ENCODE measurements at regions not wholly inside any gene's neighbourhood (a gene's known extent, or its start where the extent isn't known, plus 50 kb on each side); places are given as distances from the start of the nearest gene placed in this dataset.

DNA sequence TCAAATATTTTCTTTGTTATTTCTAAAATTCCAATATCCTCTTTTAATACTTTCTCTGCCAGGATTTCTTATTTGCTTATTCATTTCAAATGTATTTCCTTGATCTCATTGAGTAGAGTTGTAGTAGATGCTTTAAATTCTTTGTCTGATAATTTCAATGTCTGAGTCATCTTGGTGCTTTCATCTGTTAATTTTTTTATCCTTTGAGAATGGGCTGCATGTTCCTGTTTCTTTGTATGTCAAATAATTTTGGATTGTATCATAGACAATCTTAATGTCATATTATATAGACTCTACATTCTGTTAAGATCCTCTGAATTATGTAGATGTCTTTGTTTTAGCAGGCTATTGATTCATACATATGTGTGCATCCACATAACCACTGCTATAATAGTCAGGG is 57.5 kb downstream of the MYEOV start:
- intact Hi-C loops (cut with micrococcal nuclease; ENCODE audit: unreplicated experiment): no loop called here
- ChIA-PET CTCF (interaction anchor here (0.5 kb wide), 1 partner anchor 14 kb away, joined by 4 read pairs; no protein-coding TSS in a partner anchor), POLR2A (no interaction called here)
- no peaks in the 10 kb centered on the region for H3K36me3 ChIP-seq (ENCODE audit: control insufficient read depth, insufficient read depth, low read length)
- peaks cover 15% of the 10 kb centered on the region for H3K4me1 Mint-ChIP-seq (ENCODE audit: low read depth, unreplicated experiment)
- H3K27ac Mint-ChIP-seq (ENCODE audit: unreplicated experiment): no peak overlapping the region
- H3K4me3 Mint-ChIP-seq (ENCODE audit: unreplicated experiment): no peak overlapping the region
- no peaks in the 10 kb centered on the region for H3K27me3 ChIP-seq (replicated peaks; ENCODE audit: control insufficient read depth, insufficient read depth, low read length)
- H3K4me3 ChIP-seq (ENCODE audit: low read depth, low read length): no peak overlapping the region
- H3K4me1 ChIP-seq: peaks cover 18% of the 10 kb centered on the region
- H3K9me3 ChIP-seq: peaks cover 5% of the 10 kb centered on the region; the same call in 1 of the 2 replicates
- no TSS peak for BruUV-seq (replicated peaks)
- no peaks in the 10 kb centered on the region for H3K36me3 Mint-ChIP-seq (ENCODE audit: insufficient read depth, unreplicated experiment)
- peaks cover 28% of the 10 kb centered on the region for H3K9me3 Mint-ChIP-seq (ENCODE audit: unreplicated experiment)
- no peak for DNase-seq
- H3K27me3 Mint-ChIP-seq (ENCODE audit: insufficient read depth, unreplicated experiment): no peaks in the 10 kb centered on the region
- TF ChIP-seq, protein P1, sequence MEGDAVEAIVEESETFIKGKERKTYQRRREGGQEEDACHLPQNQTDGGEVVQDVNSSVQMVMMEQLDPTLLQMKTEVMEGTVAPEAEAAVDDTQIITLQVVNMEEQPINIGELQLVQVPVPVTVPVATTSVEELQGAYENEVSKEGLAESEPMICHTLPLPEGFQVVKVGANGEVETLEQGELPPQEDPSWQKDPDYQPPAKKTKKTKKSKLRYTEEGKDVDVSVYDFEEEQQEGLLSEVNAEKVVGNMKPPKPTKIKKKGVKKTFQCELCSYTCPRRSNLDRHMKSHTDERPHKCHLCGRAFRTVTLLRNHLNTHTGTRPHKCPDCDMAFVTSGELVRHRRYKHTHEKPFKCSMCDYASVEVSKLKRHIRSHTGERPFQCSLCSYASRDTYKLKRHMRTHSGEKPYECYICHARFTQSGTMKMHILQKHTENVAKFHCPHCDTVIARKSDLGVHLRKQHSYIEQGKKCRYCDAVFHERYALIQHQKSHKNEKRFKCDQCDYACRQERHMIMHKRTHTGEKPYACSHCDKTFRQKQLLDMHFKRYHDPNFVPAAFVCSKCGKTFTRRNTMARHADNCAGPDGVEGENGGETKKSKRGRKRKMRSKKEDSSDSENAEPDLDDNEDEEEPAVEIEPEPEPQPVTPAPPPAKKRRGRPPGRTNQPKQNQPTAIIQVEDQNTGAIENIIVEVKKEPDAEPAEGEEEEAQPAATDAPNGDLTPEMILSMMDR (IDR thresholded peaks at IDR 0.05; ENCODE audit: insufficient read depth in 1 of 2, low read depth in 1 of 2, low read length in 1 of 2, severe bottlenecking in 1 of 2, unreplicated experiment in 1 of 2): no peak

DNA sequence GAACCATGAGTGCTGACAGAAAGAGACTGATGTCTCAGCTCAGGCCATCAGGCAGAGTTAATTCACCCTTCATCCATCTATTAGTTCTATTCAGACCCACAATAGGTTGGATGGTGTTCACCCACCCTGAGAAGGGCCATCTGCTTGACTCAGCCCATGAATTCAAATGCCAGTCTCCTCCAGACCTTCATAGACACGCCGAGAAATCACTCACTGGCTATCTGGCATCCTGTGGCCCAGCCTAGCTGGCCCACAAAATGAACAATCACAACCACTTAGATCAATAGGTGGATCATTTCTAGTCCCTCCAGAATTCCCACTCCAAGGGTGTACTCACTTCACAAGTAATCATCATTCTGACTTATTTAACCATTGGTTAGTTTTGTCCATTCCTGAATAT is 58.2 kb downstream of the MYEOV start:
- H3K9me3 ChIP-seq: peaks cover 5% of the 10 kb centered on the region; the same call in 1 of the 2 replicates
- H3K36me3 ChIP-seq (ENCODE audit: control insufficient read depth, insufficient read depth, low read length): no peaks in the 10 kb centered on the region
- Mint-ChIP-seq H3K4me3 (ENCODE audit: unreplicated experiment) (no peak overlapping the region), H3K9me3 (ENCODE audit: unreplicated experiment) (peaks cover 28% of the 10 kb centered on the region), H3K27ac (ENCODE audit: unreplicated experiment) (no peak overlapping the region), H3K36me3 (ENCODE audit: insufficient read depth, unreplicated experiment) (no peaks in the 10 kb centered on the region), H3K4me1 (ENCODE audit: low read depth, unreplicated experiment) (peaks cover 15% of the 10 kb centered on the region), H3K27me3 (ENCODE audit: insufficient read depth, unreplicated experiment) (no peaks in the 10 kb centered on the region)
- no peak for DNase-seq
- TF ChIP-seq, protein P1 (IDR thresholded peaks at IDR 0.05; ENCODE audit: insufficient read depth in 1 of 2, low read depth in 1 of 2, low read length in 1 of 2, severe bottlenecking in 1 of 2, unreplicated experiment in 1 of 2): no peak
- H3K27me3 ChIP-seq (replicated peaks; ENCODE audit: control insufficient read depth, insufficient read depth, low read length): no peaks in the 10 kb centered on the region
- BruUV-seq (replicated peaks): no TSS peak
- POLR2A ChIA-PET: no interaction called here
- CTCF ChIA-PET: interaction anchor here (0.5 kb wide), 1 partner anchor 14 kb away, joined by 4 read pairs; no protein-coding TSS in a partner anchor
- H3K4me1 ChIP-seq: peaks cover 18% of the 10 kb centered on the region
- intact Hi-C loops (cut with micrococcal nuclease; ENCODE audit: unreplicated experiment): no loop called here
- no peak overlapping the region for H3K4me3 ChIP-seq (ENCODE audit: low read depth, low read length)

DNA sequence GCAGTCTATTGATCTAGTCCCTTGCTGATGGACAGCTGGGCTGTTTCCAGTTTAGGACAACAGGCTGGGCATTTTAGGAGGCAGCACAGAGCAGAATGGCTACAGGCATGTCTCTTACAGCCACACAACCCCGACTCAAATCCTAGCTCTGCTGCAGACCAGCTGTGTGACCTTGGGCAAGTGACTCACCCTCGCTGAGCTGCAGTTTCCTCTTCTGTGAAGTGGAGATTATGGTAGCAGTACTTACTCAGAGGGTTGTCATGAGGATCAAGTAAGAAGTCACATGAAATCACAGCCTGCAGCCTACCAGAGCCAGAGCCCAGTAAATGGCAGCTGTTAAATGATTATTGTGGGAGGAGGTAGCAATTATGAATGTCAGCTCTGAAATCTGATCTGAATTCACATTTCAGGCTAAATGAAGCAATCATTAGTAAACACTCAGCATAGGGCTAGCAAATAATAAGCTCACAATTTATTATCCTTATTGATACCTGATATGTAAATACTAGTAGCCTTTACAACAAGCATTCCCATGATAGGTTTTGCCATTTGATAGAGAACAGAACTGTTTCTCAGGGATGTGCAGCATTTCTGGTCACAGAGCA is 58.9 kb downstream of the MYEOV start:
- intact Hi-C loops (cut with micrococcal nuclease; ENCODE audit: unreplicated experiment): no loop called here
- Mint-ChIP-seq H3K4me3 (ENCODE audit: unreplicated experiment) (no peak overlapping the region), H3K27me3 (ENCODE audit: insufficient read depth, unreplicated experiment) (no peaks in the 10 kb centered on the region), H3K36me3 (ENCODE audit: insufficient read depth, unreplicated experiment) (no peaks in the 10 kb centered on the region), H3K4me1 (ENCODE audit: low read depth, unreplicated experiment) (peaks cover 15% of the 10 kb centered on the region), H3K27ac (ENCODE audit: unreplicated experiment) (no peak overlapping the region), H3K9me3 (ENCODE audit: unreplicated experiment) (peaks cover 26% of the 10 kb centered on the region)
- DNase-seq: no peak
- no TSS peak for BruUV-seq (replicated peaks)
- Histone ChIP-seq H3K4me3 (ENCODE audit: low read depth, low read length) (no peak overlapping the region), H3K9me3 (peaks cover 5% of the 10 kb centered on the region; the same call in 1 of the 2 replicates), H3K4me1 (peaks cover 18% of the 10 kb centered on the region), H3K36me3 (ENCODE audit: control insufficient read depth, insufficient read depth, low read length) (no peaks in the 10 kb centered on the region), H3K27me3 (replicated peaks; ENCODE audit: control insufficient read depth, insufficient read depth, low read length) (no peaks in the 10 kb centered on the region)
- TF ChIP-seq, protein P1 (IDR thresholded peaks at IDR 0.05; ENCODE audit: insufficient read depth in 1 of 2, low read depth in 1 of 2, low read length in 1 of 2, severe bottlenecking in 1 of 2, unreplicated experiment in 1 of 2): no peak
- POLR2A ChIA-PET: no interaction called here
- CTCF ChIA-PET: no interaction called here

All from Caco-2 (cell line).